Smooth muscle cell (in vitro differentiated cells): ENCODE measurements at regions not wholly inside any gene's neighbourhood (a gene's known extent, or its start where the extent isn't known, plus 50 kb on each side); places are given as distances from the start of the nearest gene placed in this dataset.

Experiments used
- DNase-seq: peaks from one replicate; lab custom pipeline; 2025; ENCODE audit not compliant: unreplicated experiment; lab: John Stamatoyannopoulos, UW
- H2AFZ ChIP-seq: fragments of 200-600 bp; sonication (generic); 2 replicates; pipeline ENCODE4 v1.6.0; 2016; ENCODE audit warnings: antibody characterized with exemption, low read depth, mild to moderate bottlenecking
- H3F3A ChIP-seq: fragments of 200-600 bp; sonication (generic); 2 replicates; pipeline ENCODE4 v1.6.0; 2017; ENCODE audit warnings: antibody characterized with exemption, low read depth
- H3K27ac ChIP-seq: fragments of 200-600 bp; sonication (generic); 2 replicates; pipeline ENCODE4 v1.5.1; 2016; ENCODE audit warnings: low read depth, mild to moderate bottlenecking
- H3K27me3 ChIP-seq: fragments of 200-600 bp; sonication (generic); 2 replicates; pipeline ENCODE4 v1.6.1; 2016; ENCODE audit warnings: low read depth, mild to moderate bottlenecking
- H3K36me3 ChIP-seq: fragments of 200-600 bp; sonication (generic); 2 replicates; pipeline ENCODE4 v1.5.1; 2016; ENCODE audit warnings: low read depth
- H3K4me1 ChIP-seq: fragments of 200-600 bp; sonication (generic); 2 replicates; pipeline ENCODE4 v1.5.1; 2016; ENCODE audit warnings: low read depth
- H3K4me2 ChIP-seq: fragments of 200-600 bp; sonication (generic); 2 replicates; pipeline ENCODE4 v1.6.0; 2016; ENCODE audit warnings: mild to moderate bottlenecking
- H3K4me3 ChIP-seq: fragments of 200-600 bp; sonication (generic); 2 replicates; pipeline ENCODE4 v1.5.1; 2016; ENCODE audit warnings: mild to moderate bottlenecking
- H3K79me2 ChIP-seq: fragments of 200-600 bp; sonication (generic); 2 replicates; pipeline ENCODE4 v1.6.0; 2016; ENCODE audit warnings: low read depth, mild to moderate bottlenecking
- H3K9ac ChIP-seq: fragments of 200-600 bp; sonication (generic); 2 replicates; pipeline ENCODE4 v1.6.0; 2016; ENCODE audit warnings: low read depth
- H3K9me3 ChIP-seq: fragments of 200-600 bp; sonication (generic); replicated peaks from 2 replicates; pipeline ENCODE4 v1.5.1; 2016; ENCODE audit warnings: low read depth
- H4K20me1 ChIP-seq: fragments of 200-600 bp; sonication (generic); 2 replicates; pipeline ENCODE4 v1.6.0; 2016; ENCODE audit warnings: low read depth
- WGBS: methylation state at CpG from one replicate; pipeline ENCODE4 v1.1.7; 2016; ENCODE audit warnings: low lambda C conversion rate; 5-methylcytosine and 5-hydroxymethylcytosine counted together
- TF ChIP-seq, protein P1 (sequence below): fragments of 200-600 bp; sonication (generic); IDR thresholded peaks from 2 replicates; pipeline ENCODE4 v1.5.1; 2017; ENCODE audit warnings: borderline replicate concordance, mild to moderate bottlenecking, antibody characterized with exemption; ENCODE audit not compliant: insufficient read depth, poor library complexity, severe bottlenecking

DNA sequence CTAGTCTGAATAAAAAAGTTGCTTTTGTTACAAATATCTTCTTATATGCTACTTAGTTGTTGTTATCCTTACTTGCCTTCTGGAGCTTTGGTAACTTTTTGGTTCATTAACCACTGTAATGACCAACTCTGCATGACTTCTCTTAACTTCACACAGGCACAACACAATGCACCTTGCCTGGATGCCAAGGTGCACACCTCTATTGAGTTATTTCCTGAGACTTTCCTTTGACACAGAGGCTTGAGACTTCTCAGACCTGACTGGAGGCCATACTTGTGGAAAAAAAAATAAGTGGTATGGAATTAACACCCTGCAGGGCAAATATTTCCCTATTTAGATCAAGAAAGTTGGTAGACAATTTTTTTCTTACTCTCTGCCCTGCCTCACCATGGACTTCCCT is 1925.6 kb downstream of the EFNA5 start:
- Histone ChIP-seq H3K4me1 (no peaks in the 10 kb centered on the region), H3K79me2 (no peaks in the 10 kb centered on the region), H3K9ac (no peak overlapping the region), H2AFZ (no peak overlapping the region), H4K20me1 (no peaks in the 10 kb centered on the region), H3K9me3 (no peaks in the 10 kb centered on the region), H3K27ac (no peak overlapping the region), H3K4me2 (no peak overlapping the region), H3K36me3 (no peaks in the 10 kb centered on the region), H3K27me3 (no peaks in the 10 kb centered on the region), H3F3A (no peaks in the 10 kb centered on the region), H3K4me3 (no peak overlapping the region)
- no peak for DNase-seq
- TF ChIP-seq, protein P1, sequence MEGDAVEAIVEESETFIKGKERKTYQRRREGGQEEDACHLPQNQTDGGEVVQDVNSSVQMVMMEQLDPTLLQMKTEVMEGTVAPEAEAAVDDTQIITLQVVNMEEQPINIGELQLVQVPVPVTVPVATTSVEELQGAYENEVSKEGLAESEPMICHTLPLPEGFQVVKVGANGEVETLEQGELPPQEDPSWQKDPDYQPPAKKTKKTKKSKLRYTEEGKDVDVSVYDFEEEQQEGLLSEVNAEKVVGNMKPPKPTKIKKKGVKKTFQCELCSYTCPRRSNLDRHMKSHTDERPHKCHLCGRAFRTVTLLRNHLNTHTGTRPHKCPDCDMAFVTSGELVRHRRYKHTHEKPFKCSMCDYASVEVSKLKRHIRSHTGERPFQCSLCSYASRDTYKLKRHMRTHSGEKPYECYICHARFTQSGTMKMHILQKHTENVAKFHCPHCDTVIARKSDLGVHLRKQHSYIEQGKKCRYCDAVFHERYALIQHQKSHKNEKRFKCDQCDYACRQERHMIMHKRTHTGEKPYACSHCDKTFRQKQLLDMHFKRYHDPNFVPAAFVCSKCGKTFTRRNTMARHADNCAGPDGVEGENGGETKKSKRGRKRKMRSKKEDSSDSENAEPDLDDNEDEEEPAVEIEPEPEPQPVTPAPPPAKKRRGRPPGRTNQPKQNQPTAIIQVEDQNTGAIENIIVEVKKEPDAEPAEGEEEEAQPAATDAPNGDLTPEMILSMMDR = no peak

DNA sequence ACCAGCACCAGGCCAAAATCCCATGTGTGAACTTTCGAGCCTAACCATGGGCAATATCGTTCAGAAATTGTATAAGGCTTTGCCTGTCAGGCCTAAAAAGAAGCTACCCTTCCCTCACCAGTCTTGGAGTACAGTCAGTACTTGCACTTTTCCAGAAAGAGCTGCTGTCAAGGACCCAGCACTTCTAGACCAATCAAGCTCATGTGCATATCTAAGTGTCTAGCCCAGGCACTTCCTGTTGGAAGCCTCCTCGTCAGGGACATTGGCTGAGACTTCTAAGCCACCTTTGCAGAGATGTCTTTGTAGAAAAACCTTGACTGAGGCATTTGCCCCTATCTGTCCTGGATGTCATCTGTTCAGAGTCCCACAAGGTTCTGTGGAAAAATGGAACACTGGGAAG is 1930.5 kb downstream of the EFNA5 start:
- H3K9ac ChIP-seq = no peak overlapping the region
- 83% methylated on average over 3 of the region's 3 CpGs for WGBS

DNA sequence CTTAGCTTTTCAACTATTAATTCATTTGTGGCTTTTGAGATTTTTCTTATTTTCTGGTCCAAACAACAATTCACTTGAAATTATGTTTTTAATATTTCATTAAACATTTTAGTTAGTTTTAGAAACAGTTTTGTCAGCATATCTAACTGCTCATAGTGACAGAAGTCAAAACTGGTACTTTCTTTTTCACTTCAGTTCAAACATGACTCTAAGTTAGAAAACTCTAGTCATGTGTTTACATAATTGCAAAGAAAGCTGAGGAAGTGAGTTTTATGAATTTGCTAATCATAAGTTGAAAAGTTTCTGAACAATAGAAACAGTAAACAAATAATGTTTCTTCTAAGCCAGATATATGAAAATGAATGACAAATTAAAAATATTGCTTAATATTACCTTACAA is 1931.0 kb downstream of the EFNA5 start:
- Histone ChIP-seq H3K4me2 (no peak overlapping the region), H4K20me1 (no peaks in the 10 kb centered on the region), H3K79me2 (no peaks in the 10 kb centered on the region), H3K4me1 (no peaks in the 10 kb centered on the region), H3K9me3 (no peaks in the 10 kb centered on the region), H3K27ac (no peak overlapping the region), H3K4me3 (no peak overlapping the region), H2AFZ (no peak overlapping the region), H3K36me3 (no peaks in the 10 kb centered on the region), H3F3A (no peaks in the 10 kb centered on the region), H3K9ac (no peak overlapping the region), H3K27me3 (no peaks in the 10 kb centered on the region)
- no peak for DNase-seq
- TF ChIP-seq, protein P1 = no peak

More for the DNA sequence above, 1930.5 kb downstream of the EFNA5 start:
- no peaks in the 10 kb centered on the region for H3F3A ChIP-seq
- no peaks in the 10 kb centered on the region for H3K27me3 ChIP-seq
- no peaks in the 10 kb centered on the region for H3K9me3 ChIP-seq
- H3K27ac ChIP-seq = no peak overlapping the region
- DNase-seq = no peak
- no peaks in the 10 kb centered on the region for H4K20me1 ChIP-seq
- TF ChIP-seq, protein P1 = no peak
- H2AFZ ChIP-seq = no peak overlapping the region
- no peaks in the 10 kb centered on the region for H3K79me2 ChIP-seq
- H3K4me2 ChIP-seq = no peak overlapping the region
- H3K4me1 ChIP-seq = no peaks in the 10 kb centered on the region
- H3K36me3 ChIP-seq = no peaks in the 10 kb centered on the region
- no peak overlapping the region for H3K4me3 ChIP-seq

DNA sequence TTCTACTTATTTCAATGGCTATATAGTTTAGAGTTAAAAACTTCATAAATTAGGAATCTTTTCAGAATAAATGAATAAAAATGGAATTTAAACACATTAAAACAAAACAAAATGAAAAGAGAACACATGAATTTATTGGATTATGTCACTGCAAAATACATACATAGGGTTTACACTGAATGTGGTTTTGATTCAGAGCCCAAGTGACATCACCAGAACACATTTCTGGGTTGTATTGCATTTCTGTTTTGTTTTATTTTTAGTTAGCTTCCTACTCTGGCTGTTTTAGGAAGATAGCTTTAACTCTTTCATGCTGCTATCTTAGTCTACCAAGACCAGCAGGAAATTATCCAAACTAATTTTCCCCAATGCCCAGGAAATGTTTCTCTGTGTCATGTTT is 1935.0 kb downstream of the EFNA5 start:
- Histone ChIP-seq H3K4me1 (no peaks in the 10 kb centered on the region), H4K20me1 (no peaks in the 10 kb centered on the region), H2AFZ (no peak overlapping the region), H3K9ac (no peak overlapping the region), H3K79me2 (no peaks in the 10 kb centered on the region), H3K4me2 (no peak overlapping the region), H3K9me3 (no peaks in the 10 kb centered on the region), H3F3A (no peaks in the 10 kb centered on the region), H3K27me3 (no peaks in the 10 kb centered on the region), H3K27ac (no peak overlapping the region), H3K36me3 (no peaks in the 10 kb centered on the region), H3K4me3 (no peak overlapping the region)
- TF ChIP-seq, protein P1 = no peak
- DNase-seq = no peak
